CD4-positive, alpha-beta T cell treated with Interleukin-15 for 4 hours (primary cell): ENCODE measurements at regions not wholly inside any gene's neighbourhood (a gene's known extent, or its start where the extent isn't known, plus 50 kb on each side); places are given as distances from the start of the nearest gene placed in this dataset.

ENCODE experiments used
- DNase-seq: peaks from one replicate; pipeline ENCODE4 v3.0.0-alpha.2; 2020; ENCODE audit warnings: low spot score

GRCh38 chr13:31853643-31854326 is 114.5 kb downstream of the RXFP2 start:
- DNase-seq: no peak

- DNase-seq: no peak
These were observed 120.2 kb downstream of the RXFP2 start for GRCh38 chr13:31859571-31859970.

- no peak for DNase-seq
These were observed 120.7 kb downstream of the RXFP2 start for GRCh38 chr13:31860002-31860401.

- DNase-seq: no peak
These were observed 123.5 kb downstream of the RXFP2 start for GRCh38 chr13:31862828-31863227.

- no peak for DNase-seq
These were observed 125.0 kb downstream of the RXFP2 start for GRCh38 chr13:31864307-31864706.

GRCh38 chr13:31866099-31866498 is 126.8 kb downstream of the RXFP2 start:
- DNase-seq: no peak

GRCh38 chr13:31867709-31868108 is 128.4 kb downstream of the RXFP2 start:
- DNase-seq: no peak

- no peak for DNase-seq
These were observed 130.3 kb downstream of the RXFP2 start for GRCh38 chr13:31869582-31869981.

GRCh38 chr13:31870511-31870910 is 131.2 kb downstream of the RXFP2 start:
- DNase-seq: no peak

GRCh38 chr13:31873145-31873544 is 133.8 kb downstream of the RXFP2 start:
- no peak for DNase-seq

GRCh38 chr13:31875134-31875533 is 135.8 kb downstream of the RXFP2 start:
- no peak for DNase-seq

- DNase-seq: no peak
These were observed 138.7 kb downstream of the RXFP2 start for GRCh38 chr13:31878052-31878451.

GRCh38 chr13:31878495-31878894 is 139.2 kb downstream of the RXFP2 start:
- no peak for DNase-seq

- DNase-seq: no peak
These were observed 139.6 kb downstream of the RXFP2 start for GRCh38 chr13:31878955-31879354.

GRCh38 chr13:31880851-31881494 is 141.6 kb downstream of the RXFP2 start:
- DNase-seq: no peak

GRCh38 chr13:31881495-31881882 is 142.2 kb downstream of the RXFP2 start:
- no peak for DNase-seq

- DNase-seq: no peak
These were observed 143.5 kb downstream of the RXFP2 start for GRCh38 chr13:31882794-31883193.

GRCh38 chr13:31884556-31884955 is 145.2 kb downstream of the RXFP2 start:
- DNase-seq: no peak

- no peak for DNase-seq
These were observed 145.6 kb upstream of the FRY start for GRCh38 chr13:31885994-31886393.

- DNase-seq: no peak
These were observed 144.3 kb upstream of the FRY start for GRCh38 chr13:31887286-31887685.

GRCh38 chr13:31890946-31891345 is 140.6 kb upstream of the FRY start:
- DNase-seq: no peak

GRCh38 chr13:31891472-31891871 is 140.1 kb upstream of the FRY start:
- no peak for DNase-seq

GRCh38 chr13:31894931-31895330 is 136.6 kb upstream of the FRY start:
- no peak for DNase-seq

GRCh38 chr13:31895691-31896090 is 135.9 kb upstream of the FRY start:
- DNase-seq: no peak
